AG09309 (cell line): ENCODE measurements at regions not wholly inside any gene's neighbourhood (a gene's known extent, or its start where the extent isn't known, plus 50 kb on each side); places are given as distances from the start of the nearest gene placed in this dataset.

Source experiments
- DNase-seq: peaks from one replicate; pipeline ENCODE4 v3.0.0-alpha.2; 2010; ENCODE audit warnings: low read depth
- H3K4me3 ChIP-seq: 2 replicates; pipeline ENCODE4 v1.5.1; 2011; ENCODE audit warnings: mild to moderate bottlenecking, low read depth, low read length, moderate library complexity; ENCODE audit not compliant: control insufficient read depth
- CTCF ChIP-seq: IDR thresholded peaks from 2 replicates; pipeline ENCODE4 v1.5.1; 2011; ENCODE audit warnings: mild to moderate bottlenecking, low read depth, low read length, inconsistent platforms; ENCODE audit not compliant: insufficient read depth, control insufficient read depth; ENCODE audit errors: missing control alignments

GRCh38 chr7:136168821-136169220, 191.7 kb upstream of the MTPN start:
- no peak for DNase-seq

DNA sequence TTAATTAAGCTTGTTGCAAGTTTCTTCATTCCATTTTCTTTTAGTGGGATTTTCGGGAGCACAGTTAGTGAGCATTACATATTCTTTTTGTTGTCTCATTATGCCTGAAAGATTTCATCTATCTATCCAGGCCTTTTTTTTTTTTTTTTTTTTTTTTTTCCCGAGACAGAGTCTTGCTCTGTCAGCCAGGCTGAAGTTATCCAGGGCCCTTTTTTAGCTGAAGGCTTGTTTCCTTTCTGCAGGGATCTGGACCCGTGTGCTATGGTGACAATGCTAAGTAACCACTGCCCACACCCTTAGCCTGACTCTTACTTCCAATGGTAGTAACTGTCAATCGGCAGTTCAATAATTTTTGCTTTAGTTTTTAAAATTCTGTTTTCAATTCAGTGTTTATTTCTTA, 190.8 kb upstream of the MTPN start:
- no peak for TF ChIP-seq CTCF
- DNase-seq, result no peak
- H3K4me3 ChIP-seq, result no peak overlapping the region

More at GRCh38 chr7:136168821-136169220, 191.7 kb upstream of the MTPN start:
- H3K4me3 ChIP-seq, result no peak overlapping the region
- TF ChIP-seq CTCF, result no peak

DNA sequence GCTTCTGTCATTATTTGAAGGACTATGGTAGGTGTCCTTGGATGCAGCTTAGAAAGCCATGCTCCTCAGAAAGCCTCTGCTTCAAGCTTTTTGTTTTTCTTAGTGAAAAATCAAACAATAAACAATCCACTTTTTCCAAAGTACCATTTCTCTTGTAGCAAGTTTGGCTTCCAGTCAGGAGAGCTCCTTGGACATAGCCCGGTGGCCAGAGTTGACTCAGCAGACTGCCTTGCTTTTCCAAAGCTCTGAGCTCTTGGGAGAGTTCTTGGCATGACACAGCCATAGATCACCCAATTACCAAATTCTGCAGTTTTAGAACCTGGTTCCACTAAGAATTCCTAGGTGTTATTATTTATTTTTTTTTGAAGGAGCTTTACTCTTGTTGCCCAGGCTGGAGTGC, 189.4 kb upstream of the MTPN start:
- no peak overlapping the region for H3K4me3 ChIP-seq
- TF ChIP-seq CTCF, result no peak
- DNase-seq, result no peak

DNA sequence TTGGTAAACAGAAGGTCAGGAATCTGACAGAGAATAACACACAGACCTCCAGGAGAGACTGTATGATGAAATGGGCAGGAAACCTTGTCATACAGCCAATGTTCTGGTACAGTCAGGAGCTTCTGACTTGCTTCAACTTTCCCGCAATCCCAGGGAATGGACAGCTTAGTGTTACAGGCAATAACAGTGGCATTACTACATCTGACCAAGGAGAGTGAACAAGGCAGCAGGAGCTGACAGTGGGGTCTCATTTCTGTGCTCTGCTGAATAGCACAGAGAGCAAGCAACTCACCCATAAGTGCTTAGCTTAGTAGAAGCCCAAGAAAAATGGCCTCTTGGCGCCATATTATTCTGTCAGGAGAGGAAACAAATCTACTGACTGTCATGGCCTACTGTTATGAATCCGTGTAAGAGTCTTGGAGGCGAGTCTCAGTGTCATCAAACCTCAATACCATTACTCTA, 186.2 kb upstream of the MTPN start:
- no peak overlapping the region for H3K4me3 ChIP-seq
- DNase-seq, result no peak
- no peak for TF ChIP-seq CTCF

DNA sequence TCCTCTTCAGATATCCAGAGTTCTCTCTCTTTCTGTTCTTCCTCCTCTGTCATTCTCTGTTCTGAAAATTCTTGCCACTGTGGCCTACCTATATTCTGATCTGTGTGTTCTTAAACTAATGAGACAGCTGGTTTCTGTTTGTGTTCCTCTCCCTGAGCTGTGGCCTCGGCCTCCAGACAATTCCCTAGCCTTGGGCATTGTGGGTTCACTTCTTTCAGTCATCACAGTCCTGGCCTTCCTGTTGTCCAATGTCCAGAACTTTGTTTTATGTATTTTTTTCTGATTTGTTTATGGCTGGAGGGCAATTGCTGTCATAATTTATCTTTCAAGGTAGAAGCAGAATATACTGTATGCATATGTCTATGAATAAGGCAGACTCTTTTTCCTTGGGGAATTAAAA, 173.2 kb upstream of the MTPN start:
- no peak for TF ChIP-seq CTCF
- no peak for DNase-seq
- H3K4me3 ChIP-seq, result no peak overlapping the region

- no peak for DNase-seq
- H3K4me3 ChIP-seq, result no peak overlapping the region
- no peak for TF ChIP-seq CTCF
Measured at GRCh38 chr7:136148920-136149319, 171.8 kb upstream of the MTPN start.

GRCh38 chr7:136146925-136147324, 169.8 kb upstream of the MTPN start:
- H3K4me3 ChIP-seq, result no peak overlapping the region
- TF ChIP-seq CTCF, result no peak
- DNase-seq, result no peak
